ENCODE measurements at regions not wholly inside any gene's neighbourhood (a gene's known extent, or its start where the extent isn't known, plus 50 kb on each side); places are given as distances from the start of the nearest gene placed in this dataset.

- no peak overlapping the region for H3K4me2 ChIP-seq (ENCODE audit: insufficient read depth, low read length)
- H3K27me3 ChIP-seq (ENCODE audit: control insufficient read depth in 2 of 2, insufficient read depth in 2 of 2, low read length in 2 of 2): peaks cover 3% of the 10 kb centered on the region in 2 experiments
- no peak for TF ChIP-seq POLR2AphosphoS5 (IDR thresholded peaks at IDR 0.05; ENCODE audit: insufficient read depth, low read depth, low read length)
- no peak for TF ChIP-seq EZH2 (IDR thresholded peaks at IDR 0.05; ENCODE audit: borderline replicate concordance, low read depth, low read length, severe bottlenecking)
- no peak for TF ChIP-seq CTCF (IDR thresholded peaks at IDR 0.05; ENCODE audit: extremely low read depth in 1 of 2, insufficient read depth in 1 of 2, low read depth in 1 of 2, low read length in 2 of 2)
- no peak for TF ChIP-seq MAX (IDR thresholded peaks at IDR 0.05; ENCODE audit: insufficient read depth, insufficient read length)
- no peak for TF ChIP-seq GATA2 (IDR thresholded peaks at IDR 0.05; ENCODE audit: insufficient read depth, insufficient read length, low read depth, low read length)
- TF ChIP-seq FOS (IDR thresholded peaks at IDR 0.05; ENCODE audit: borderline replicate concordance, insufficient read depth, low read length): no peak
- no peaks in the 10 kb centered on the region for H3K9me1 ChIP-seq (replicated peaks; ENCODE audit: control insufficient read depth, extremely low read depth, insufficient read depth, low read length)
- intact Hi-C loops (cut with micrococcal nuclease): no loop called here
- ChIA-PET CTCF (no interaction called here), POLR2A (no interaction called here)
- H3K27ac ChIP-seq (ENCODE audit: insufficient read depth, low read depth, low read length): no peak overlapping the region
- DNase-seq (ENCODE audit: low read depth, low spot score): no peak
- no peaks in the 10 kb centered on the region for H3K79me2 ChIP-seq (ENCODE audit: control insufficient read depth, insufficient read depth, low read length)
- no peaks in the 10 kb centered on the region for H3K4me1 ChIP-seq (ENCODE audit: control insufficient read depth, extremely low read depth, insufficient read depth, low read length)
- H4K20me1 ChIP-seq (replicated peaks; ENCODE audit: control insufficient read depth, extremely low read depth, insufficient read depth, low read length): no peaks in the 10 kb centered on the region
- H3K9me3 ChIP-seq (replicated peaks; ENCODE audit: control insufficient read depth, insufficient read depth, low read length): no peaks in the 10 kb centered on the region
- no peaks in the 10 kb centered on the region for H3K36me3 ChIP-seq (ENCODE audit: control insufficient read depth in 2 of 2, extremely low read depth in 1 of 2, insufficient read depth in 2 of 2, low read length in 2 of 2)
- H3K4me3 ChIP-seq (replicated peaks in 1 of 3; ENCODE audit: insufficient read depth in 1 of 3, low read depth in 1 of 3, low read length in 3 of 3): no peak overlapping the region
- dilution Hi-C loops (cut with MboI; ENCODE audit: extremely low pct_ligation_motif_present, low sequenced_read_pairs): no loop called here
- no peak for FAIRE-seq
- no peak overlapping the region for H2AFZ ChIP-seq (ENCODE audit: low read depth, low read length)
- BruUV-seq (replicated peaks): no TSS peak
- H3K9ac ChIP-seq (replicated peaks; ENCODE audit: extremely low read depth, insufficient read depth, low read length): no peak overlapping the region
These were observed 388.0 kb upstream of the PIK3R1 start for GRCh38 chr5:67827541-67827940.

All from endothelial cell of umbilical vein (primary cell).